Uterus (tissue), 2 donors: ENCODE measurements at regions not wholly inside any gene's neighbourhood (a gene's known extent, or its start where the extent isn't known, plus 50 kb on each side); places are given as distances from the start of the nearest gene placed in this dataset.

Experiments used
- POLR2A ChIP-seq, 2 donors: fragments of 450-650 bp; IDR thresholded peaks; one replicate each; pipeline ENCODE4 v1.6.1; 2016; ENCODE audit warnings: antibody characterized with exemption in 2 of 2, mild to moderate bottlenecking in 1 of 2, moderate library complexity in 1 of 2
- TF ChIP-seq, protein P1 (sequence below), 4 experiments: fragments of 200-600 bp in 2 of 4; fragments of 450-650 bp in 2 of 4; sonication (generic) in 2 of 4; IDR thresholded peaks; one replicate each; pipeline ENCODE4 v1.5.1; 2016 to 2019; ENCODE audit warnings: antibody characterized with exemption in 4 of 4, mild to moderate bottlenecking in 2 of 4, moderate library complexity in 1 of 4

DNA sequence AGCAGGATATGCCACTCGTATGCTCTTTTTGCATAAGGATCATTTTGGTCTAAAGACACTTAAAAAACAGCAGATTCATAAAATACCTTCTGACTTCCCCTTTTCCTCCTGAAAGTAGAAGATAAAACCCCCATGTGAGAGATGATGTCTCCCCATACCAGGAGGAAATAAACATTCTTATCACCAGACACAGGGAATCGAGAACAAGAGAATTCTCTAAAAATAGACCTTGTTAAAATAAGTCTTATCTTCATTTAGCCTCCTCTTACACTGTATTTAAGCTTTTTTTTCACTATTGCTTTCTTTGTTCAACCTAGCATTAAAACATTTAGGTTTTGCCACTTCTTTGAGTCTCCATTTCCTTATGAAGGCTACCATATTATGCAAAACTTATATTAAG lies 709.3 kb downstream of the KCNT2 start:
- TF ChIP-seq, protein P1, sequence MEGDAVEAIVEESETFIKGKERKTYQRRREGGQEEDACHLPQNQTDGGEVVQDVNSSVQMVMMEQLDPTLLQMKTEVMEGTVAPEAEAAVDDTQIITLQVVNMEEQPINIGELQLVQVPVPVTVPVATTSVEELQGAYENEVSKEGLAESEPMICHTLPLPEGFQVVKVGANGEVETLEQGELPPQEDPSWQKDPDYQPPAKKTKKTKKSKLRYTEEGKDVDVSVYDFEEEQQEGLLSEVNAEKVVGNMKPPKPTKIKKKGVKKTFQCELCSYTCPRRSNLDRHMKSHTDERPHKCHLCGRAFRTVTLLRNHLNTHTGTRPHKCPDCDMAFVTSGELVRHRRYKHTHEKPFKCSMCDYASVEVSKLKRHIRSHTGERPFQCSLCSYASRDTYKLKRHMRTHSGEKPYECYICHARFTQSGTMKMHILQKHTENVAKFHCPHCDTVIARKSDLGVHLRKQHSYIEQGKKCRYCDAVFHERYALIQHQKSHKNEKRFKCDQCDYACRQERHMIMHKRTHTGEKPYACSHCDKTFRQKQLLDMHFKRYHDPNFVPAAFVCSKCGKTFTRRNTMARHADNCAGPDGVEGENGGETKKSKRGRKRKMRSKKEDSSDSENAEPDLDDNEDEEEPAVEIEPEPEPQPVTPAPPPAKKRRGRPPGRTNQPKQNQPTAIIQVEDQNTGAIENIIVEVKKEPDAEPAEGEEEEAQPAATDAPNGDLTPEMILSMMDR (IDR thresholded peaks at IDR 0.05) = no peak
- no peak for TF ChIP-seq POLR2A (IDR thresholded peaks at IDR 0.05)
